ENCODE measurements at regions not wholly inside any gene's neighbourhood (a gene's known extent, or its start where the extent isn't known, plus 50 kb on each side); places are given as distances from the start of the nearest gene placed in this dataset.
"Not testable (repeated sequence)": the region's sequence is repeated elsewhere in the genome, so short reads cannot be mapped to it uniquely, and the experiment has no call there.

GRCh38 chr10:90042075-90042474 is 340.7 kb downstream of the KIF20B start:
- Histone ChIP-seq H3K9me3 (replicated peaks; ENCODE audit: control insufficient read depth, low read depth, low read length) (no peaks in the 10 kb centered on the region), H3K36me3 (ENCODE audit: control insufficient read depth, insufficient read depth, low read length) (no peaks in the 10 kb centered on the region), H3K4me3 (ENCODE audit: low read length) (no peak overlapping the region), H3K4me1 (ENCODE audit: control insufficient read depth, insufficient read depth, low read length) (no peaks in the 10 kb centered on the region), H3K27me3 (ENCODE audit: control insufficient read depth, insufficient read depth, low read length) (no peaks in the 10 kb centered on the region), H3K27ac (ENCODE audit: low read length) (no peak overlapping the region)
- 84% methylated on average over 4 of the region's 7 CpGs for WGBS (ENCODE audit: insufficient coverage)
- DNase-seq, result no peak

GRCh38 chr10:90047243-90047729 is 345.9 kb downstream of the KIF20B start:
- Histone ChIP-seq H3K9me3 (replicated peaks; ENCODE audit: control insufficient read depth, low read depth, low read length) (no peaks in the 10 kb centered on the region), H3K27me3 (ENCODE audit: control insufficient read depth, insufficient read depth, low read length) (no peaks in the 10 kb centered on the region), H3K4me3 (ENCODE audit: low read length) (no peak overlapping the region), H3K4me1 (ENCODE audit: control insufficient read depth, insufficient read depth, low read length) (peaks cover 2% of the 10 kb centered on the region), H3K36me3 (ENCODE audit: control insufficient read depth, insufficient read depth, low read length) (no peaks in the 10 kb centered on the region), H3K27ac (ENCODE audit: low read length) (no peak overlapping the region)
- no CpG with 5 or more reads among the region's 3 CpGs for WGBS (ENCODE audit: insufficient coverage)
- no peak for DNase-seq

GRCh38 chr10:90051053-90051452 is 349.7 kb downstream of the KIF20B start:
- Histone ChIP-seq H3K27me3 (ENCODE audit: control insufficient read depth, insufficient read depth, low read length) (no peaks in the 10 kb centered on the region), H3K4me3 (ENCODE audit: low read length) (no peak overlapping the region), H3K4me1 (ENCODE audit: control insufficient read depth, insufficient read depth, low read length) (peaks cover 2% of the 10 kb centered on the region), H3K36me3 (ENCODE audit: control insufficient read depth, insufficient read depth, low read length) (no peaks in the 10 kb centered on the region), H3K9me3 (replicated peaks; ENCODE audit: control insufficient read depth, low read depth, low read length) (no peaks in the 10 kb centered on the region), H3K27ac (ENCODE audit: low read length) (no peak overlapping the region)
- DNase-seq, result no peak

DNA sequence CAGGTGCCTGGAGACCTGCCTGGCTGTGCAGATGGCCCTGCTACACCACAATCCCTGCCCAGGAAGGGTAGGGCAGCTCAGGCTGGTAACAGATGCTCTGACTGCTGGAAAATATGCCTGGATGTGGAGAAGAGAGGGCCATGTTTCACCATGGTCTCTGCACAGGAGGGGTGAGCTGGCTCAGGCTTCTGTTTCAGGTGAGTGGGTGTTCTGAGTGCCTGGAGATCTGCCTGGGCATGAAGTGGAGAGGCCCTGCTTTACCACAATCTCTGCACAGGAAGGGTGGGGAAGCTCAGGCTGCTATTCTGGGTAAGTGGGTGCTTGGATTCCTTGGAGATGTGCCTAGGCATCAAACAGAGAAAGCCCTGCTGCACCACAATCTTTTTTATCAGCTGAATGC is 350.1 kb downstream of the KIF20B start:
- H3K27me3 ChIP-seq (ENCODE audit: control insufficient read depth, insufficient read depth, low read length), result no peaks in the 10 kb centered on the region
- H3K27ac ChIP-seq (ENCODE audit: low read length), result no peak overlapping the region
- H3K36me3 ChIP-seq (ENCODE audit: control insufficient read depth, insufficient read depth, low read length), result no peaks in the 10 kb centered on the region
- no peaks in the 10 kb centered on the region for H3K9me3 ChIP-seq (replicated peaks; ENCODE audit: control insufficient read depth, low read depth, low read length)
- DNase-seq, result no peak
- H3K4me1 ChIP-seq (ENCODE audit: control insufficient read depth, insufficient read depth, low read length), result peaks cover 2% of the 10 kb centered on the region
- H3K4me3 ChIP-seq (ENCODE audit: low read length), result no peak overlapping the region

- Histone ChIP-seq H3K4me1 (ENCODE audit: control insufficient read depth, insufficient read depth, low read length) (no peaks in the 10 kb centered on the region), H3K27ac (ENCODE audit: low read length) (no peak overlapping the region), H3K4me3 (ENCODE audit: low read length) (no peak overlapping the region), H3K27me3 (ENCODE audit: control insufficient read depth, insufficient read depth, low read length) (no peaks in the 10 kb centered on the region), H3K9me3 (replicated peaks; ENCODE audit: control insufficient read depth, low read depth, low read length) (no peaks in the 10 kb centered on the region), H3K36me3 (ENCODE audit: control insufficient read depth, insufficient read depth, low read length) (no peaks in the 10 kb centered on the region)
- 94% methylated on average over 2 of the region's 3 CpGs for WGBS (ENCODE audit: insufficient coverage)
- DNase-seq, result no peak
Measured at GRCh38 chr10:90062786-90063185, 361.4 kb downstream of the KIF20B start.

DNA sequence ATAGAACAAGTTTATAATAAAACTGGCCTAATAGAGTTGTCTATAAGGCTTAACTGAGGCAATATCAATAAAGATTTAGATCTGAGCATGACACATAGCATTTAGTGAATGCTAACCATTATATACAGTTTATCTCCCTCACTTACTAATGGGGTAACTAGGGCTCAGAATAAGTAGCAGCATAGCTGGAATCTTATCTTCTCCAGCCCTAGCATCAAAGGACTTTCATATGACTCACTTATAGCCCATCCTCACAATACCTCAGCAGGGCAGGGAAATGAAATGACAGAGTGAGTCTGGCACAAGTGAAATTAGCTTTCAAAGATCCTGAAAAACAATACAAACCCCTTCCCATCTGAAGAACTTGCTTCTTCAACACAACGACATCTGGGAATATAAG is 362.9 kb downstream of the KIF20B start:
- no peak overlapping the region for H3K4me3 ChIP-seq (ENCODE audit: low read length)
- H3K4me1 ChIP-seq (ENCODE audit: control insufficient read depth, insufficient read depth, low read length), result no peaks in the 10 kb centered on the region
- H3K27ac ChIP-seq (ENCODE audit: low read length), result no peak overlapping the region
- no peaks in the 10 kb centered on the region for H3K36me3 ChIP-seq (ENCODE audit: control insufficient read depth, insufficient read depth, low read length)
- no peaks in the 10 kb centered on the region for H3K9me3 ChIP-seq (replicated peaks; ENCODE audit: control insufficient read depth, low read depth, low read length)
- H3K27me3 ChIP-seq (ENCODE audit: control insufficient read depth, insufficient read depth, low read length), result no peaks in the 10 kb centered on the region
- WGBS (ENCODE audit: insufficient coverage), result no CpG with 5 or more reads among the region's 1 CpG
- DNase-seq, result no peak

GRCh38 chr10:90066435-90066834 is 365.0 kb downstream of the KIF20B start:
- no CpG with 5 or more reads among the region's 2 CpGs for WGBS (ENCODE audit: insufficient coverage)
- no peaks in the 10 kb centered on the region for H3K4me1 ChIP-seq (ENCODE audit: control insufficient read depth, insufficient read depth, low read length)
- H3K36me3 ChIP-seq (ENCODE audit: control insufficient read depth, insufficient read depth, low read length), result no peaks in the 10 kb centered on the region
- no peaks in the 10 kb centered on the region for H3K9me3 ChIP-seq (replicated peaks; ENCODE audit: control insufficient read depth, low read depth, low read length)
- no peak overlapping the region for H3K27ac ChIP-seq (ENCODE audit: low read length)
- no peaks in the 10 kb centered on the region for H3K27me3 ChIP-seq (ENCODE audit: control insufficient read depth, insufficient read depth, low read length)
- no peak for DNase-seq
- no peak overlapping the region for H3K4me3 ChIP-seq (ENCODE audit: low read length)

GRCh38 chr10:90075995-90076394 is 374.6 kb downstream of the KIF20B start:
- no peaks in the 10 kb centered on the region for H3K36me3 ChIP-seq (ENCODE audit: control insufficient read depth, insufficient read depth, low read length)
- H3K27me3 ChIP-seq (ENCODE audit: control insufficient read depth, insufficient read depth, low read length), result no peaks in the 10 kb centered on the region
- no peak for DNase-seq
- WGBS (ENCODE audit: insufficient coverage), result 100% methylated on average over 1 of the region's 2 CpGs
- H3K27ac ChIP-seq (ENCODE audit: low read length), result no peak overlapping the region
- no peak overlapping the region for H3K4me3 ChIP-seq (ENCODE audit: low read length)
- no peaks in the 10 kb centered on the region for H3K4me1 ChIP-seq (ENCODE audit: control insufficient read depth, insufficient read depth, low read length)
- H3K9me3 ChIP-seq (replicated peaks; ENCODE audit: control insufficient read depth, low read depth, low read length), result no peaks in the 10 kb centered on the region

GRCh38 chr10:90079819-90080218 is 378.4 kb downstream of the KIF20B start:
- no peak for DNase-seq
- H3K9me3 ChIP-seq (replicated peaks; ENCODE audit: control insufficient read depth, low read depth, low read length), result no peaks in the 10 kb centered on the region
- no peaks in the 10 kb centered on the region for H3K27me3 ChIP-seq (ENCODE audit: control insufficient read depth, insufficient read depth, low read length)
- no peaks in the 10 kb centered on the region for H3K4me1 ChIP-seq (ENCODE audit: control insufficient read depth, insufficient read depth, low read length)
- H3K27ac ChIP-seq (ENCODE audit: low read length), result no peak overlapping the region
- no peaks in the 10 kb centered on the region for H3K36me3 ChIP-seq (ENCODE audit: control insufficient read depth, insufficient read depth, low read length)
- H3K4me3 ChIP-seq (ENCODE audit: low read length), result no peak overlapping the region
- WGBS (ENCODE audit: insufficient coverage), result no CpG with 5 or more reads among the region's 2 CpGs

- H3K27me3 ChIP-seq (ENCODE audit: control insufficient read depth, insufficient read depth, low read length); H3K4me3 ChIP-seq (ENCODE audit: low read length); DNase-seq; H3K36me3 ChIP-seq (ENCODE audit: control insufficient read depth, insufficient read depth, low read length); H3K9me3 ChIP-seq (replicated peaks; ENCODE audit: control insufficient read depth, low read depth, low read length); H3K27ac ChIP-seq (ENCODE audit: low read length); H3K4me1 ChIP-seq (ENCODE audit: control insufficient read depth, insufficient read depth, low read length): not testable (repeated sequence)
- WGBS (ENCODE audit: insufficient coverage), result no CpG with 5 or more reads among the region's 2 CpGs
Measured at GRCh38 chr10:90086606-90087190, 385.3 kb downstream of the KIF20B start.

Measured in muscle of leg (tissue), 3 donors.